ENCODE measurements at regions not wholly inside any gene's neighbourhood (a gene's known extent, or its start where the extent isn't known, plus 50 kb on each side); places are given as distances from the start of the nearest gene placed in this dataset.

DNA sequence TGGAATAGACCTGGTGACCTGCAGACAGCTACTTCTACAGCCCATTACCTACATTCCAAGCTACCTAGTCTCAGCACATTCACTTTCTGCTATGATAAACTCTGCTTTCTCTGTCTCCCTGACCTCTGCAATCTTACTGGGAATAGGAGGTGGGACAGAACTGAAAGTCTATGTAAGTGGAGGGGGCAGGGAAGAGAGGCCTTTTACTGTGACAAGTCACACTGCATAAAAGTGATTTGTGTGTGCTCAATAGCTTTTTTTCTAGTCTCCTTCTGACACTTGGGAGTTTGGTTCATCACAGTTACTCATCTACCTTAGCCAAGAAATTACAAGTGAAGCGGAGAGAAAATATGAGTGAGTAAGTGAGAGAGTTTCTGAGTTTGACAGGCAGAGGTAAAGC is 322.4 kb downstream of the OLFM4 start:
- TF ChIP-seq, protein P1, sequence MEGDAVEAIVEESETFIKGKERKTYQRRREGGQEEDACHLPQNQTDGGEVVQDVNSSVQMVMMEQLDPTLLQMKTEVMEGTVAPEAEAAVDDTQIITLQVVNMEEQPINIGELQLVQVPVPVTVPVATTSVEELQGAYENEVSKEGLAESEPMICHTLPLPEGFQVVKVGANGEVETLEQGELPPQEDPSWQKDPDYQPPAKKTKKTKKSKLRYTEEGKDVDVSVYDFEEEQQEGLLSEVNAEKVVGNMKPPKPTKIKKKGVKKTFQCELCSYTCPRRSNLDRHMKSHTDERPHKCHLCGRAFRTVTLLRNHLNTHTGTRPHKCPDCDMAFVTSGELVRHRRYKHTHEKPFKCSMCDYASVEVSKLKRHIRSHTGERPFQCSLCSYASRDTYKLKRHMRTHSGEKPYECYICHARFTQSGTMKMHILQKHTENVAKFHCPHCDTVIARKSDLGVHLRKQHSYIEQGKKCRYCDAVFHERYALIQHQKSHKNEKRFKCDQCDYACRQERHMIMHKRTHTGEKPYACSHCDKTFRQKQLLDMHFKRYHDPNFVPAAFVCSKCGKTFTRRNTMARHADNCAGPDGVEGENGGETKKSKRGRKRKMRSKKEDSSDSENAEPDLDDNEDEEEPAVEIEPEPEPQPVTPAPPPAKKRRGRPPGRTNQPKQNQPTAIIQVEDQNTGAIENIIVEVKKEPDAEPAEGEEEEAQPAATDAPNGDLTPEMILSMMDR (IDR thresholded peaks at IDR 0.05) = no peak
- TF ChIP-seq POLR2A (IDR thresholded peaks at IDR 0.05) (no peak), EP300 (IDR thresholded peaks at IDR 0.05) (no peak)

All from ovary (tissue), 3 donors.